ENCODE measurements at regions not wholly inside any gene's neighbourhood (a gene's known extent, or its start where the extent isn't known, plus 50 kb on each side); places are given as distances from the start of the nearest gene placed in this dataset.
"Not testable (repeated sequence)": the region's sequence is repeated elsewhere in the genome, so short reads cannot be mapped to it uniquely, and the experiment has no call there.

DNA sequence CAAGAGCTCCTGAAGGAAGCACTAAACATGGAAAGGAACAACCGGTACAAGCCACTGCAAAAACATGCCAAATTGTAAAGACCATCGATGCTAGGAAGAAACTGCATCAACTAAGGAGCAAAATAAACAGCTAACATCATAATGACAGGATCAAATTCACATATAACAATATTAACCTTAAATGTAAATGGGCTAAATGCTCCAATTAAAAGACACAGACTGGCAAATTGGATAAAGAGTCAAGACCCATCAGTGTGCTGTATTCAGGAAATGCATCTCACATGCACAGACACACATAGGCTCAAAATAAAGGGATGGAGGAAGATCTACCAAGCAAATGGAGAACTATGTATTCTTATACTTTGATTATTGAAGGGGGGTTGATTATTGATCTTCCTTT, 156.6 kb upstream of the NAMPT start:
- TF ChIP-seq EP300, CTCF, POLR2A (IDR thresholded peaks at IDR 0.05): not testable (repeated sequence)

All from sigmoid colon (tissue), 4 donors.